SW480 (cell line): ENCODE measurements at regions not wholly inside any gene's neighbourhood (a gene's known extent, or its start where the extent isn't known, plus 50 kb on each side); places are given as distances from the start of the nearest gene placed in this dataset.
A peak's percentile ranks its signal among the peaks of the same experiment; 100 is the strongest.

Source experiments
- DNase-seq: peaks from one replicate; pipeline ENCODE4 v3.0.0-alpha.2; 2016; ENCODE audit warnings: low spot score

GRCh38 chr20:21956591-21956990 is 251.1 kb downstream of the PAX1 start:
- no peak for DNase-seq

GRCh38 chr20:21947406-21947805 is 241.9 kb downstream of the PAX1 start:
- DNase-seq, result no peak

GRCh38 chr20:21944227-21944626 is 238.8 kb downstream of the PAX1 start:
- no peak for DNase-seq

- no peak for DNase-seq
Measured at GRCh38 chr20:21941941-21942805, 236.7 kb downstream of the PAX1 start.

- no peak for DNase-seq
Measured at GRCh38 chr20:21936720-21937380, 231.4 kb downstream of the PAX1 start.

- DNase-seq, result no peak
Measured at GRCh38 chr20:21936261-21936660, 230.8 kb downstream of the PAX1 start.

GRCh38 chr20:21933526-21933925 is 228.1 kb downstream of the PAX1 start:
- no peak for DNase-seq

GRCh38 chr20:21921251-21921650 is 215.8 kb downstream of the PAX1 start:
- no peak for DNase-seq

GRCh38 chr20:21920211-21920610 is 214.7 kb downstream of the PAX1 start:
- DNase-seq, result peak; percentile 51

- no peak for DNase-seq
Measured at GRCh38 chr20:21918398-21918797, 212.9 kb downstream of the PAX1 start.

- DNase-seq, result no peak
Measured at GRCh38 chr20:21902391-21902790, 196.9 kb downstream of the PAX1 start.

GRCh38 chr20:21901470-21902275 is 196.2 kb downstream of the PAX1 start:
- DNase-seq, result no peak

GRCh38 chr20:21900431-21900830 is 195.0 kb downstream of the PAX1 start:
- no peak for DNase-seq

GRCh38 chr20:21874921-21875320 is 169.5 kb downstream of the PAX1 start:
- DNase-seq, result no peak

GRCh38 chr20:21874127-21874526 is 168.7 kb downstream of the PAX1 start:
- no peak for DNase-seq

GRCh38 chr20:21873291-21873690 is 167.8 kb downstream of the PAX1 start:
- no peak for DNase-seq

GRCh38 chr20:21867811-21868210 is 162.3 kb downstream of the PAX1 start:
- no peak for DNase-seq

- DNase-seq, result no peak
Measured at GRCh38 chr20:21867353-21867752, 161.9 kb downstream of the PAX1 start.

- DNase-seq, result no peak
Measured at GRCh38 chr20:21862956-21863355, 157.5 kb downstream of the PAX1 start.

GRCh38 chr20:21862259-21862946 is 156.9 kb downstream of the PAX1 start:
- no peak for DNase-seq

GRCh38 chr20:21840991-21841390 is 135.5 kb downstream of the PAX1 start:
- peak; percentile 13 for DNase-seq

- no peak for DNase-seq
Measured at GRCh38 chr20:21839982-21840381, 134.5 kb downstream of the PAX1 start.
